IPS-NIHi11 (cell line): ENCODE measurements at regions not wholly inside any gene's neighbourhood (a gene's known extent, or its start where the extent isn't known, plus 50 kb on each side); places are given as distances from the start of the nearest gene placed in this dataset.

Experiments used
- DNase-seq: peaks from one replicate; pipeline ENCODE4 v3.0.0; 2012; ENCODE audit warnings: mixed read lengths, low spot score

DNA sequence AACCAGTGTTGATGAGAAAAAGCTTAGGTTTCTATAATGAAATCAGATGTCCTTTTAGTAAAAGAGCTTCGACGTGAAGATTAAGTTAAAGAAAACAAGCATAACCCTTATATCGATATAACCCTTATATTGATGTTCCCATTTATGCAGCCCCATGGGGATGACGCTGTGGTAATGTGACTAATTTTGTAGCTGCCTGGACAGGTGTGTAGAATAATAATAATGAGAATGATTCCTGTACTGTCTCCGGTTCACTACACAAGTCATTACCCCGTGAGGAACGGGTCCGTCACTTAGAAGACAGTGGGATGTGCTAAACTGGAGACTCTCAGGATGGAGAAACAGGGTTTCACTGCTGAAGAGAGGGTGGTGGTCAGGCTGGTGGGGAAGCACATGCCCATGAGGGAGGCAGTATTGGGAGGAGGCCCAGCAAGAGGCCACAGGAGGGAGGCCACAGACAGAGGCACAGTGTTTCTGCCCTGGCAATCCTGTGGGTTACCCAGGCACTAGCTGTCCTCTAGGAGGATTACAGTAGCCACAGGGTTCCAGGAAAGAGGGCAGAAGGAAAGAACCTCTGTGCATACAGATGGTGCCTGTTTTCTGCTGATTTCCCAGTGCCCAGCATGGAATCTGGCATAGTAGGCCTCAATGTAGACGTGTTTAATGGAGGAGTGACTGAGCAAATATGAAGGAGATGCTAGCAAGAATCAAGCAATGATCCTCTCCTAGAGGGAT lies 191.1 kb upstream of the TSC22D2 start:
- DNase-seq: no peak

DNA sequence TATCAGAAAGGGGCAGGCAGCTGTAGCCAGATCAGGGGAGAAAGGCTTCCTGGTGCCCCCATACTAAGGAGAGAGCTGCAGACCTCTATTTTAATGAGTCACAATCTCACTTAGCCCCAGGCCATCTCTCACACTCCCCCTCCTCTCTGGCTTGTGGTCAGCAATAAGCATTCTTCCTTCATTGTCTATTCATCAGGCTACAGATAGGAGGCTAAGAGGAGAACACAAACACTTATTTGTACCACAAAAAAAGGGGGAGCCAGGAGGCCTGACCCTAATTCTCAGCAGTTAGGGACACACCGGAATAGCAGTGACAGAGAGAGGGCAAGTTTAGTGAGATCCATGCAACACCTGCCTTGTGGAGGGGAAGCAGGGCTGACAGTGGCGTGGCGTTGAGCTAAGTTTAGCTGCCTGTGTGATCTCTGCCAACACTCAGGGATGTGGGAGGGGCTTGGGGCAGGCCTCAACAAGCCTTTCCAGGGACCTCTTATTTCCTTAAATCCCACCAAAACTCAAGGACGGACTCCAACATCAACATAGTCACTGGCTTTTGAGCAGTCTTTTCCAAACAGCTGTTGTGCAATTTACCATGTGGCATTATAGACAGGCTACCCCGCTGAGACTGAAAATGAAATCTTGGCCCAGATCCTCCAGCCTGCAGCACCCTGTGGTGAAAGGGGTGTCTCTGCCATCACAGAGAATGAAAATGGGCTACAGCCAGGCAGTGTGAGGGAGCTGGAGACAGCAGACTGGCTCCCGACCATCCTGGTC lies 191.9 kb upstream of the TSC22D2 start:
- DNase-seq: peak; percentile 33

GRCh38 chr3:150215616-150216015 lies 192.5 kb upstream of the TSC22D2 start:
- no peak for DNase-seq

DNA sequence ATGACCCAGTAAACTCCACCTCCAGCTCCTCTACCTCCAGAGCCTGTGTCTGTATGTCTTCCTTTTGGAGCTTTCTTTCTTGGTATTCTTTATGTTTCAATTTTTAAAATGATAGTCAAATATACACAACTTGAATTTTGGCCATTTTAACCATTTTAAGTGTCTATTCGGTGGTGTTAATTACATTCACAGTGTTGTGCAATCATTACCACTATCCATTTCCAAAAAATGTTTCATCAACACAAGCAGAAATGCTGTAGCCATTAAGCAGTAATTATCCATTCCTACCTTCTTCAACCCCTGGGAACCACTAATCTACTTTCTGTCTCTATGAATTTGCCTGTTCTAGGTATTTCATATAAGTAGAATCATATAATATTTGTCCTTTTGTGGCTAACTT lies 194.5 kb upstream of the TSC22D2 start:
- no peak for DNase-seq

DNA sequence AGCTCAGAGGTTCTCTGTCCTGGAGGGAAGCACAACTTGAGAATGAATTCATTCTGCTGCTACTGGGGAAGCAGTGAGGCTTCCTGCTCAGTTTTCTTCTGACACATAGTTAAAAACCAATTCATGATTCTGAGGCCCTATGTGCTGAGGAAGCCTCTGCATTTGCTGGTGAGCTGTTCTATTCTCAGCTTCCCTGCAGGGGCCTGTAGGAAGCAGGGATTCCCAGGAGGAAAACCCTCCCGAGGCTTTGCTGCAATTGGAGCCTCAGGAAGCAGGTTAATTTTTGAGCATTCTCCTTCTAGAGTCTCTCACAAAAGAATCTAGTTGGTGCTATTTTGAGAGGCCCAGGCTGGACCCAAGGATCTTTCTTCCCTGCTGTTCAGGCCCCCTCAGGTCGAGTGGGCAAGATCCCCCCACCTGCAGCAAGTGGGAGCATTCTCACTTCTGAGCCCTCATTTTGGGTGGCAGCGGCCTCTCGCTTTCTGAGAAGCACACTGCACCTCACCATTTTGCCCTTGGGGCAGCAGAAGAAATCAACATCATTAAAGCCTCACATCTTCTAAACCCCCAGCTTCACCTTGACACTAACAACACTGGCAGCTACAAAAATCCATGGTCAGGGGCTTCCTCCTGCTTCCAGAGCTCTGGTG lies 197.5 kb upstream of the TSC22D2 start:
- peak; percentile 32 for DNase-seq

- no peak for DNase-seq
Measured at GRCh38 chr3:150203273-150203672, 204.8 kb upstream of the TSC22D2 start.

DNA sequence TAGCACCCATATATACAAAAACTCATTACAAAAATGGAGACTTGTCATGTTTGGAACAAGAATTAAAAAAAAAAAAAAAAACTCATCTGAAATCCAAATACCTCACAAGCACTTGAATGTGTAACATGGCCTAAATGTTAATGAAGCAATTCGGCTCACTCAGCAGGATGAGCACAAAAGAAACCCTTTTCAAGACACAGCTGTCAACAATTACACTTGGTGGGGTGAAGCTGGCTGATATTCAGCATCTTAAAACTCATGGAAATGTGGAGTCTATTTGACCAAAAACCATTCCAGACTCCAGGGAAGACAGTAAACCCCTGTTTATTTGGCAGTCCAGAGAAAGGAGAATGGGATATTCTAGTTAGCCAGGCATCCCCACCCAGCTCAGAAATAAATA lies 205.4 kb upstream of the TSC22D2 start:
- no peak for DNase-seq

GRCh38 chr3:150194957-150195356 lies 213.1 kb upstream of the TSC22D2 start:
- DNase-seq: no peak

- DNase-seq: no peak
Measured at GRCh38 chr3:150194513-150194912, 213.6 kb upstream of the TSC22D2 start.

GRCh38 chr3:150184426-150185071 lies 213.9 kb upstream of the PFN2 start:
- no peak for DNase-seq

DNA sequence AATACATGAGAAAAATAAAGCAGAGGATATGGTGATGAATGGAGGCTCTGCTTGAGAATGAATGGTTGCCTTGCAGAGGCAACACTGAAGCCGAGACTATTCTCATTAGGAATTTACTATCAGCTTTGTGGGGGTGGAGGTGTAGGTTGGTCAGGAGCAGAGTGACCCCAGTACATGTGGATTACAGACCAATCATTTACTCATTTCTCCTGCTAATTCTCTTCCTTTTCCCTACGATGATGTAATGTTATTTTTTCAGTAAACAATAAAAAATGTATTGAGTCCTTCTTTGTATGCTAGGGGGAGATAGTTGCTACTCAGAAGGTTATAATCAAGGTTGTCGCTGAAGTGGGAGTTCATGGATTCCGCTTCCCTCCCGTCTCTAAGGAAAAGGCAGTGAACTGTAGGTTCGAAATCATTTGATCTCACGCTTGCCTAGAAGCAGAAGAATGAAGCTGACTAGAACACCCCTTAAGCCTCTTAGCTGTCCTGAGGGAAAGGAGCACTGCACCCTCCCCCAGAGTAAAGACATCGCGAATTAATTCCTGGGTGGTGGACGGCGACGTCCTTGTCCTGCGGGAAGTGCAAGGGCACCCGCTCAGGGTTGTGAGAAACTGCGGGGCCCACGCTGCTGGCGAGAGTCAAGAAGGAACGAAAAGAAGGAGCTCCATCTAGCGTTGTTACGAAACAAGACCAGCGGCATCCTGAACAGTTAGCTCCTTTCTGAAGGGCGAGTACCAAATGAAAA lies 213.2 kb upstream of the PFN2 start:
- DNase-seq: peak; percentile 73

DNA sequence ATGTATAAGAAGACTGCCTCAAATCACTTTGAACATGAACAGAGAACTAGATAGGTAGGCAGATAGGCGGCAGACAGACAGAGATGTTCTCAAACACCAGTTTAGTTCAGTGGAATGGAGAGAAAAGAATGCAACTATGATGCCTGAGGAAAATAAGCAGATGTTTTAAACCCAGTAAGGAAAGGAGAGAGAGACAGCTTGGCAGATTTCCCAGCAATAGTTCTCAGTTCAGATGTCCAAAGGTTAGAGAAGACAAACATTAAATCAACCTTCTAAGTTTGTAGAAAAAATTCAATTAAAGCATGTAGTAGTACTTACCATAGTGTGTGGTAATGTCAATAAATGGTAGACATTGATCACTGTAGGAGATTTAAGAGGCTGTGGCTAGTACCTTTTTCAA lies 209.6 kb upstream of the PFN2 start:
- DNase-seq: no peak

DNA sequence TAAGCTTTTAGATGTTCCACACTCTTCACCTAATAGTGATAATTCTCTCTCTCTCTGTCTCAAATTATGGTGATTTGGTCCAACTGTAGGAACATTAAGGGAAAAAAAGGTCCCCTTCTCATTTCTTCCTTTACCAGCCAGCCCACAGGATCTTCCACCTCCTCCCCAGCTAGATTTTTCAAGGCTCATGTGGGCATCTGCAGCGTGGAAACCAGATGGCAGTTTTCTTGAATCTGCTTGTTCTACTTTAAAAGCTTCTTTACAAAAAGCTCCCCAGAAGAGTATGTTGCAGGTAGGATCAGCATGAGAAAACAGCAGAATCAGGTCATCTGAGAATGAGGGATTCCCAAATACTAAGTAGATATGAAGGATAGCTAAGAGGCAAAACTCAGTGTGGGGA lies 208.6 kb upstream of the PFN2 start:
- DNase-seq: no peak

DNA sequence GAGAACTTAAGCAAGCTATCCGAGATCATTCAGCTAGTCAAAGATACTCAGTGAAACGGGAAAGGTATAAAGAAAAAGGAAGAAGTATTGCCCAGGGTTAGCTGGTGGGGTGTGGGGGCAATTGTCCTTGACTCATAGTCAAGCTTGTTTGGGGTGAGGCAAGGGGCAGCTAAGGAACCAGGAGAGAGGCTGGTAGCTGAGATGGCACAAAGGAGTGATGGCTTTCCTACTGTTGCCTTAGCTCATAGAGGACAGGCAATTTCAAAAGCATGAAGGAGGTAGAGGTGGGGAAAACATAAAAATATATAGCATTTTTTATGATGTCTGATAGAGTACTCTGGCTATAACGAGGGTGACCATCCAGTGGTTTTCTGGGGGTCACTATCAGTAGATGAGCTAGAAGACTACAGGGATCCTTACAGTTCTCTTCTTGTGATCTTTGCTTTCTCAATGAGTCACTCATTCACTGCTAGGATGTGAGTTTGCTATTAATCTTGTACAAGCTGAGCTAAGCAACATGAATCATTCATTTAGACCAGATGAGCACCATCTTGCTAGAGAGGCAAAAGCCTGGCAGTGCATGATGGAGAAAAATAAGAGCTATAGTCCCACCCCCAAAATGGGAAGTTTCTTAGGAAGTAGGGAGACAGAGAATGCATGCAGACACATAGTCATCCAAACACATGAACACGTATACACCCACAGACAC lies 207.1 kb upstream of the PFN2 start:
- DNase-seq: no peak

DNA sequence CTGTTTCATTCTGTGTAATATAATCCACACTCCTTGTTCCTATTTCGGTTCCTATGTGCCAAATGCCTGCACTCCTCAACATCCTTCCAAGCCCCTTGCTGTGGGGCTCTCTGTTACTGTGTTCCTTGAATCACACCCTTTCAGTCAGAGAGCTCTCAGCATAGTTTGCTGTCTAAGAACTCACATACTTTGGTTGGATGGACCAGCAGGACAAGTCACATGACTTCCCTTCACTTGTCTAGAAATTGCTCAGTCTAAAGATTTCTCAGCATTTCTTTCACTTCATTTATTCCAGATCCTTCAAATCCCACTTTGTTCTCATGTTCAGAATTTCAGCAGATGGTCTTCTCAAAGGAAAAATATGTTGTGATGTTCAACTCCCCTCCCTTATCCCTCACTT lies 203.5 kb upstream of the PFN2 start:
- no peak for DNase-seq

GRCh38 chr3:150172356-150172755 lies 201.7 kb upstream of the PFN2 start:
- DNase-seq: no peak

DNA sequence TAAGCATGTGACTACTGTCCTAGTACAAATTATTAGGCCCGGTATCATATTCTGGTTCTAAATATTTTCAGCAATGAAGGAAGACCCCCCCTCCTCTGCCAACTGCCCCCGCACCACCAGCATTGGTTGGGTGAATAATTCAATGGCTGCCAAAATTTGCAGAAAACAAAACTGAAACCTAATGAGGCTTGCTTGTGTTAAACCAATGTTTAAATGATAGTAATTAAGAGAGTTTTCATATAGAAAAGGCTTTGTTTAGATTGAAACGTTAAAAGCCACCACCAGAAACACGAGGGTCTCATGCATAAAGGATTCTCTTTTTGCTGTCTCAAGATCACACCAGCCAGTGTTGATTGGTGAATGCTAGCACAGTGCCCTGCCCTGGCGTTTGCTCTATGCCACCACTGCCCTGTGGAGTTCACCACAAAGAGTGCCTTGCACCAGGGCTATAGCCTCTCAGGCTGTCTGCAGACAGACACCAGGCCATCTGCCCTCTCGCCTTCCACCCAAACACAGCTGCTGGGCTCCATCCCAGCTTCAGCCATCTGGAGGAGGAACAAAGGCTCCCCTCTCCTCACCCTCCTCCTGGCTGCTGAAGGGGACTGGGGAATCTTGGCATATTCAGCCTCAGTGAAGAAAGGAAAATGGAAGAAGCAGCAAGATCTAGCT lies 200.3 kb upstream of the PFN2 start:
- no peak for DNase-seq

- no peak for DNase-seq
Measured at GRCh38 chr3:150169330-150169940, 198.7 kb upstream of the PFN2 start.

DNA sequence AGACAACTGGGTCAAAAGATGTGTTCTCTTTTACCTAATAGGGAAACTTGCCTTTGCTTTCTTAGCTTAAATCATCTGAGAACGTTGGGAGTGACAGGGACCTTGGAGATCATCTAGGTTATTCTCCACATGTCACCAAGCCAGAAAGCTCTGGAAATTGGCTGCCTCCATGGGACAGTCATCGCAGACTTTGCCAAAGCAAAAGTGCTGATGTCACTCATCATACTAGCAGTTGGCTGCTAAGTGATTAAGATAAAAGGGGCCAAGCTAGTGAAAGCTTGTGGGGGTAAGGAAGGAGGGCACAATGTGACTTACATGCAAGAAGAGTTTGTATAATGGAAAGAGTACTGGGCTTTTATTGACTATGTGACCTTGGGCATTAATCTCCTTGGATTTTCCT lies 198.0 kb upstream of the PFN2 start:
- DNase-seq: no peak

- no peak for DNase-seq
Measured at GRCh38 chr3:150165396-150166094, 194.8 kb upstream of the PFN2 start.
